HG02571 (cell line): ENCODE measurements at regions not wholly inside any gene's neighbourhood (a gene's known extent, or its start where the extent isn't known, plus 50 kb on each side); places are given as distances from the start of the nearest gene placed in this dataset.

ENCODE experiments used
- ATAC-seq: cut with Tn5 transposase; IDR thresholded peaks from one replicate; pipeline ENCODE4 v1.9.1; 2021; ENCODE audit warnings: mild to moderate bottlenecking, moderate library complexity; ENCODE audit not compliant: unreplicated experiment

GRCh38 chr12:65623507-65623906, 200.8 kb upstream of the HMGA2 start:
- no peak for ATAC-seq

DNA sequence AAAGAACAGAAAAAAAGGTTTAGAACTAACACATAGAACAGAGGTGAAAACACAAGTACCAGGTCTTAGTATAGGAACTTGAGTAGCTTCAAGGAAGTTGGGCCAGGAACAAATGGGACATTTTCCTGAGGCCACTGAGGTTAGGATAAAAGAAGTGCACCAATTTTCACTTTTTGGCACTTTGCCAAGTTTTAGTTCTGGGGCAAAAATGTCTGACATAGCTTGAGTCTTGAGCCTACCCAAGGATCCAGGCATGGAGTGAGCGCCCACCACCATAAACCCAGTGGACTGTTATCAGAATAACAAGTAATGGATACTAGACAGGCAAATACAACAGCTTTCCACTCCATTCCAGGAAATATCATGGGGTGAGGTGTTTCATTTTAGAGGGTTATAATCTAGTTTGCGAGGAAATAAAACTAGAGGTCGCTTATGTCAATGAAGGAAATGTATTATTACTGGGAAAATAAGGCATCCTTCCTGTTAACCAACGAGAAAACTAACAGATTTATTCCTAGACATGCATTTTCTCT, 199.7 kb upstream of the HMGA2 start:
- ATAC-seq = no peak

DNA sequence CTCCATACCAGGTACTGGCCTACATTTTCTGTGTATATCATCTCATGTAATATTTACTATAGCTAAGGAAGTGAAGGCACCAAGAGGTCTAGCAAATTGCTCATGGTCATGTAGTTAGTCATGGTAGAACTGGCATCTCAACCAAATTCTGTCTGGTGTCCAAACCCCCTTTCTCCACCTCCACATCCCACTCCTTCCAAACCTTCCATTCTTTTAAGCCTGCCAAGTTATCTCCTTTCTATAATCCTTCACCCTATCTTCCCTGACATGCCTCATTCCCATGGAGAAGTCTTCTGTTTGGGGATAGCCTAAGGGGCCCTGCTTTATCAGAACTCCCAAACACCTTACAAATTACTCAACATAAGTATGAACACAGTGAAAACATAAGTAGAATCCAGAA, 196.2 kb upstream of the HMGA2 start:
- no peak for ATAC-seq

GRCh38 chr12:65630555-65630954, 193.7 kb upstream of the HMGA2 start:
- no peak for ATAC-seq

GRCh38 chr12:65631621-65632111, 192.6 kb upstream of the HMGA2 start:
- ATAC-seq = no peak

DNA sequence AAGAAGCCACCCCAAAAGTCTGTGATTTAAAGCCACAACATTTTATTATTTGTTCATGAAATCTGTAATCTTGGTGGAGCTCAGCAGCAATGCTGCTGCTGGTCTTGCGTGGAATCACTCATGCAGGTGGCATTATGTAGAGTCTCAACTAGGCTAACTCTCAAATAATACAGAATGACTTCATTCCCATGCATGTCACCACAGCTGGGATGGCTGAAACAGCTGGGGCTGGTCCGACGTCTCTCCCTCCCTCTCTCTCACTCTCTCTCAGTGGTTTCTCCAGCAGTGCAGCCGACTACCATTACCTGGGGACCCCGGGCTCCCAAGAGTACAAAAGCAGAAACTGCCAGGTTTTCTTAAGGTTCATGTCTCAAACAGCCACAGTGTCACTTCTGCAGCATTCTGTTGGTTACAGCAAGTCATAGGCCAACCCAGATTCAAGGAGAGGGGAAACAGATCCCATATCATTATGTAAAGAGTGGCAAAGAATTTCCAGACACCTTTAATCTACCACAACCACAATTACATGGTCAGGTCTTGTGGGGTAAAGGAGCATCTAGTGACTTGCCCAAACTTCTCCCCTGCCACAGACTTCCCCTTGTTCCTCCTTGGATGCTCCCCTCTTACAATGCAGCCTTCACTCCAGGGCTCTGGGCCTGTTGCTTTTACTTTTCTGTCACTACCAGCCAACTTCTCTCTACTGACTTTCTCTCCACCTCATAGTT, 192.0 kb upstream of the HMGA2 start:
- ATAC-seq = no peak

DNA sequence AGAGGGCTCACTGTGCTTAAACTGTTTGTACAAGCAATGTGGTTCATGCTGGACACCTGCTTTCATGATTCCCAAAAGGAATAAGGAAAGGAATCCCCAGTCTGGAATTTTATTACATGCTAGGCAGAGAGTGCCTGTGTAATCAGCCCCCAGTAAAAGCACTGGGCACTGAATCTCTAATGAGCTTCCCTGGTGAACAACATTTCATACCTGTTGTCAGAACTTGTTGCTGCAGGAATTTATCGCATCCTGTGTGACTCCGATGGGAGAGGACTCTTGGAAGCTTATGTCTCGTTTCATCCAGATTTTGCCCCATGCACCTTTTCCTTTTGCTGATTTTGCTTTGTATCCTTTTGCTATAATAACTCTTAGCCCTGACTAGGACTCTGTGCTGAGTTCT, 190.2 kb upstream of the HMGA2 start:
- no peak for ATAC-seq

DNA sequence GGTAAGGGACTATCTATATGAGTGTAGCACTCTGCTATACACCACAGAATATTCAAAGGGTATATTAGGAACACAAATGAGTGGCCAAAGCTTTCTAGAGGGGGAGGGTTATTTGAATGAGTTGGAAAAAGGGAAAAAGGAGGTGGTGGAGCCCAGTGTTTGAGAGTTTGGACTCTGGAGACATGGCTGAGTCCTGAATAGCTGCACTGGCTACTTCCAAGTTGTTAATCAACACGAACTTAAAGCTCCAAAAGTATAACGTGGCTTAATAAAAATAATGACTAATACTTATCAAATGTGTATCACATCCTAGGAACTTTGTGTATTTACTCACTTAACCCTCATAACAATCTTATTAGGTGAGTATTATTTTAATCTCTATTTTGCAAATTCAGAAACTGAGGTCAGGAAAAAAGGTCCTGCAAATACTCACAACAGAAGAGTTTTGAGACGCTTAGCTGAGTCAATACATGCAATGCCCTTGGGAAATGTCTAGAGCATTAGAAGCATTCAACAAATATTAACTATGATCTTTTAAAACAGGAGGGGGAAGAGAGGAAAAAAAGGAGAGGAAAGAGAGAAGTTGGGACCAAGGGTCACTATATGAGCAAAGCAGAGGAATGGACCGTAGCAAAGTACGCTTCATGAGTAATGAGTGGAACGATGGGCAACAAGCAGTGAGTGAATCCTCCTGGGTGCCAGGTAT, 189.5 kb upstream of the HMGA2 start:
- no peak for ATAC-seq

DNA sequence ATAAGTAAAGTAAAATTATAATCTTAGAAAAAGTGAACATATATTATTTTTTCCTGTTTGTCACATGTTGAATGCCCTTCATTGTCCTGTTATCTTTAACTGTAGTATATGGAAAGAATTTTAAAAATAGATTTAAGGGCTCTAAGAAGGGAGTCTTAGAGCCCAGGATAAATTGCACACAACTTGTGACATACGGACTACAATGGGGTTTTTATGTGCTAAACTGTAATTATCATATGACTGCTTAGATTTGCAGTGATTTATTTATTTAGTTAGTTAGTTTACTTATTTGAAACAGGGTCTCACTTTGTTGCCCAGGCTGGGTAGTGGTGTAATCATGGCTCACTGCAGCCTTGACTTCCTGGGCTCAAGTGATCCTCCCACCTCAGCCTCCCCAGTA, 187.8 kb upstream of the HMGA2 start:
- no peak for ATAC-seq

DNA sequence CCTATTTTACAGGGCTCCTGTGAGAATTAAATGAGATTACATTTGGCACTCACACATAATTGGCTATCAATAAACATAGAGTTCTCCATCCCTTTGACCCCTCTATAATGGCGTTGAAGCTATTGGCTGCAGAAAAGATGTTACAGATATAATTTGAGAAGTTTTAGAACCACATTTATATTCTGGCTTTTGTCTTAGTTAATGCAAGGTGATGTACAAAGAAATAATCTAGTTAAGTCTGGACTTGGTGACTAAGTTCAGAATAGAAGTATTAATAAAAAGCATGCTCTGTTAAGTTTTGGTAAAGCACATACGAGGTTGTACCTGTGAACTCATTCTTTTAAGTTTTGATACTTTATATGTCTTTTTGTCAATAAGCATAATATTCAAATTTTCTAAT, 187.1 kb upstream of the HMGA2 start:
- no peak for ATAC-seq

DNA sequence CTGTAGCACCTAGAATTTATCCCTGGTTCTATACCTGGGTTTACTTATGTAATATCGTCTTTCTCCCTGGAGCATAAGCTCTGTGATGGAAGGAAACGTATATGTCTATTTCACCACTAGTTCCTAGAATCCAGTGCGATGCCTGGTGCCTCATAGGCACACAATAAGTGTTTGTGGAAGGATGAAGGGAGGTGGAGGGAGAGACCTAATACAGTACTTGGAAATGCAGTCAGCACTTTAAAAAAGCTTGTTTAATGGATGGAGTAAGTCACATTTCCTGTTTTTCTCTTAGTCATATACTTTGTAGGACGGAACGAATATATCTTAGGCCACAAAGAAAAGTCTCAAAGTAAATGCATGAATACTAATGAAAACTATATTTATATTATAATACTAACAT, 186.5 kb upstream of the HMGA2 start:
- ATAC-seq = no peak

- no peak for ATAC-seq
Observed at GRCh38 chr12:65638324-65638723, 186.0 kb upstream of the HMGA2 start.

DNA sequence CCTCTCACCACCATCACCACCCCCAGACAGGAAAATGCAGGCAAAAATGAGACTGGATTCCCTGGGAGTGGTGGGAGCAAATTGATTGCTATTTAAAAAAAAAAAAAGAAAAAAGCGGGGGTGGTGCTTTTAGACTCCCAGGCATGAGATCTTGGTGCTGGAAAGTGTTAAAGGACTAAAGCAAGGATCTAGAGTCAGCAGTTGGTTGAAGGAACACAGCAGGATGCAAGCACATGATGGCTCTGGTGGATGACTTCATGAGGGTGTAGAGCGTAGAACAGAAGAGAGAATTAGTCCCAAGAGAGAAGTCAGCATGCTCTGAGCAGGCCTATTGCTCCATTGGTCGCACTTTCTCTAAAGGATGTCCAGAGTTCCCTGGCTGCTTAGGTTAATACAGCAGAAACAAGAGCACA, 183.8 kb upstream of the HMGA2 start:
- ATAC-seq = no peak

GRCh38 chr12:65642061-65642661, 182.1 kb upstream of the HMGA2 start:
- no peak for ATAC-seq

DNA sequence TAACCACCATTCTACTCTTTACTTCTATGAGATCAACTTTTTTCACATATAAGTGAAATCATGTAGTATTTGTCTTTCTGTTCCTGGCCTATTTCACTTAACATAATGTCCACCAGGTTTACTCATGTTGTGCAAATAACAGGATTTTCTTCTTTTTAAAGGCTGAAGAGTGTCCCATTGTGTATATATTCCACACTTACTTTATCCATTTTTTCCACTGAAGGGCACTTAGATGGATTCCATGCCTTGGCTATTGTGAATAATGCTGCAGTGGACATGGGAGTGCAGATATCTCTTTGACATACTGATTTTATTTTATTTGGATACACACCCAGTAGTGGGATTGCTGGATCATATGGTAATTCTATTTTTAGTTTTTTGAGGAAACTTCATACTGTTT, 181.1 kb upstream of the HMGA2 start:
- no peak for ATAC-seq

- no peak for ATAC-seq
Observed at GRCh38 chr12:65643595-65644386, 180.5 kb upstream of the HMGA2 start.

- ATAC-seq = no peak
Observed at GRCh38 chr12:65646127-65646643, 178.1 kb upstream of the HMGA2 start.

DNA sequence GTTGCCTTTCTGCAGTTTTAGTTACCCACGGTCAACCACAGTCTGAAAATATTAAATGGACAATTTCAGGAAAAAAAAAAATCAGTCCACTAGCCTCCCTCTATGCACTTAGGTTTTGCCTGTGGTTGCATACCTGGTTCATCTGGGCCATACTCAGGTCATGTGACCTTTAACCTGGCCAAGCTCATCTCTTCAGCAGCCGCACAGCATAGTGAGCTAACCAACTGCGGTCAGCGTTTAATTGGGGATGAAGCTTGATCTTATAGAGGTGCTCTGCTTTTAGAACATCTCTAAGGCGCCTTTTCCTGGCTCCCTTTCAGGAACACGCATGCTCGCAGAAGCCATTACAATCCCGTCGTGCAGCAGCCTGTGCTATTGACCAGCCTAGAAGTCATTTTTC, 177.2 kb upstream of the HMGA2 start:
- ATAC-seq = no peak

DNA sequence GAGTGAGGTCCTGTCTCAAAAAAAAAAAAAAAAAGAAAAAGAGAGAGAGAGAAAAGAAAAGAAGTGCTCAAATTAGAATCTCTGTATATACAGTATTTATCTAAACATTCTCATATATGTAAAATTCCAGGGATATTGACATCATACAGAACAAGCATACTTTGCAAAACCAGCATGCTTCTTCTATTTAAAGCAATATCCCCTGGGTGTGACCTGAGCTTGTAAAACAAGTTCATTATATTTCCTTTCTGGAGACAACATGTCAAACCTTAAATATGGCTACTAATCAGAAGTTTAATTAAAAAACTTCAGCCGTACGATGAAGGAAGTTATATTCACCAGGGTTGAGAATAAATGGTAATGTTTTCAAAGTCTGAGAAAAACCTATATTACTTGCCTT, 175.8 kb upstream of the HMGA2 start:
- no peak for ATAC-seq

DNA sequence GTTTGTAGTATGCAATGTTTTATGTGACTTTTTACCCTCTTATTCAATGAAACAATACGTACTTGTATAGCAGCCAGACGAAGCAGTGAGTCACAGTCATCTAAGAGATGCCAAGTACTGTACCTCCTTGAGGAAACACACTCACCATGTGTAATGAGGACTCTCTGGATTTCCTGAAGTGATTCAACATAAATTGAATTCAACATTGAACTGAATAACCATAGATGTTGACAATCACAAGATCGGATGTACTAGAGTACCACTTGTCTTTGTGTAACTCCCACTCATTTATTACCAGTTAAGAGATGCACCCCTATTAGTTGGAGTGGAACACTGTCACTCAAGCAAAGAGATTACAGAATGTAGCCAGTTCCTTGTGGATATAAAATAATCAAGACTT, 175.2 kb upstream of the HMGA2 start:
- ATAC-seq = no peak

DNA sequence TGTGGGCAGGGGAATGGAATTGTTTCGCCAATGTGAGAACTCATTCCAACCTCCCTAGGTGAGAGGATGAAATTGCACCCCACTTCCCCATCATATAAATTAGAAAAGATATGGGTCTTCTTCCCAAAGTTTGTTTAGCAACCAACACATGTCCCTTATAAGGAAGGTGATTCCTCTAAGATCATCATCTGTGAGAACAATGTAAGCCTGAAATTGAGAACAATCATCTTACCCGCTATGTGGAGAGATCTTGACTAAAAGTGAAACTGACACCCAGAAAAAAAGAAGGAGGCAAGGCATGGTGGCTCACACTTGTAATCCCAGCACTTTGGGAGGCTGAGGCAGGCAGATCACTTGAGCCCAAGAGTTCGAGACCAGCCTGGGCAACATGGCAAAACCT, 173.2 kb upstream of the HMGA2 start:
- ATAC-seq = no peak
